ENCODE measurements at regions not wholly inside any gene's neighbourhood (a gene's known extent, or its start where the extent isn't known, plus 50 kb on each side); places are given as distances from the start of the nearest gene placed in this dataset.
A peak's percentile ranks its signal among the peaks of the same experiment; 100 is the strongest.
"Not testable (repeated sequence)": the region's sequence is repeated elsewhere in the genome, so short reads cannot be mapped to it uniquely, and the experiment has no call there.

- DNase-seq (ENCODE audit: low read depth in 4 of 4, low spot score in 3 of 4) = not testable (repeated sequence)
Observed at GRCh38 chr10:27347827-27348207, 107.2 kb upstream of the ACBD5 start.

- no peak for DNase-seq (ENCODE audit: low read depth in 4 of 4, low spot score in 3 of 4)
Observed at GRCh38 chr10:27345455-27345920, 104.9 kb upstream of the ACBD5 start.

DNA sequence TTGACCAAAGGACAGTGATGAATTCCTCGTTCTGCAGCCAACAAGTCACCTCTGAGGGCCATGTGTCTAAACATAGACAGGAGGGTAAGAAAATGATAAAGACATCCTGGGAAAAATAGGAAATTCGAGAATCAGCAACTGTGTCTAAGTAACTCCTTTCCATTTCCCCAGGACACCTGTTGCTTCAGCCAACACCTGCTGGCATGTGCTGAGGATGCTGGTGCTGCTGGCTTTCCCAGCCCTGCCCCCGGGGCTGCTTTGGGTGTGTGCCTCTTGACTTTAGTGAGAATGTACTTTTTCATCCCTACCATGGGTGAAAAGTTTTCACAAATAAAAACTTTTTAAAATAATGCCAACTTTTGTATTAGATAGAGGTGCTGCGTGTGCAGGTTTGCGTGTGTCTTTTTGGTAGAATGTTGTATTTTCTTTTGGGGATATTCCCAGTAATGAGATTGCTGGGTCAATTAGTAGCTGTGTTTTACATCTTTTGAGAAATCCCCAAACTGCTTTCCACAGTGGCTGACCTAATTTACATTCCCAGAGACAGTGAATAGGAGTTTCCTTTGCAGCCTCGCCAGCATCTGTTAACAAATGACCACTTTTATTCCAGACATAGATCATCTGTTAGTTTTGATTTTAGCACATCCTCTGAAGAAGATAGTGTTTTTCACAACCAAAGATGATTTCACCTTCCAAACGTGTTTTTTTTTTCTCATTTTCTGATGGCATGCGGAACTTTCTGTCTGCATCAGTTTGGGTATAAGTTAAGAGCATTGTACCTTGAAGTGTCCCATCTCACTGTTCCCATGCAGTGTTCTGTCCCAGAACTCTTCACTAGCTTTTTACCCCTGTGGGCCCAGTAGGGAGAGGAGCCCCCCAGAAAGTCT is 104.2 kb upstream of the ACBD5 start:
- DNase-seq (ENCODE audit: low read depth in 4 of 4, low spot score in 3 of 4) = no peak

GRCh38 chr10:27341001-27341400 is 100.4 kb upstream of the ACBD5 start:
- no peak for DNase-seq (ENCODE audit: low read depth in 4 of 4, low spot score in 3 of 4)

DNA sequence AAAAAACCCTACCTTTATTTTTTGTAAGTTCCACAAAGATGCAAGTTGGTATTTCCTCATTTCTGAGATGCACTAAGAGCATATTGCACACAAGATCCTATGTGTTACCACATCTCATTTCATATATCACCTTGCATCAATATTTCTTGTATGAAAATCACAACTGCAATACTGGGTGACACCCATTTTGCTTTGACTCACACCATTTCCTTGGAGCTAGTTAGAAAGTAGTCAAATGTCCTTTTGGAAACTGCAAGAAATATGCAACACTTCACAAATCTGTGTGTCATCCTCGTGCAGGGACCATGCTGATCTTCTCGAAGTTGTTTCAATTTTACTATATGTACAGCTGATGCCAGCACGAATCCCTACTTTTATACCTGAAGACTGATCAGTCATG is 94.6 kb upstream of the ACBD5 start:
- DNase-seq (ENCODE audit: low read depth in 4 of 4, low spot score in 3 of 4) = not testable (repeated sequence)

- DNase-seq (ENCODE audit: low read depth in 4 of 4, low spot score in 3 of 4) = no peak
Observed at GRCh38 chr10:27330074-27330473, 89.5 kb upstream of the ACBD5 start.

GRCh38 chr10:27328946-27329345 is 88.3 kb upstream of the ACBD5 start:
- no peak for DNase-seq (ENCODE audit: low read depth in 4 of 4, low spot score in 3 of 4)

DNA sequence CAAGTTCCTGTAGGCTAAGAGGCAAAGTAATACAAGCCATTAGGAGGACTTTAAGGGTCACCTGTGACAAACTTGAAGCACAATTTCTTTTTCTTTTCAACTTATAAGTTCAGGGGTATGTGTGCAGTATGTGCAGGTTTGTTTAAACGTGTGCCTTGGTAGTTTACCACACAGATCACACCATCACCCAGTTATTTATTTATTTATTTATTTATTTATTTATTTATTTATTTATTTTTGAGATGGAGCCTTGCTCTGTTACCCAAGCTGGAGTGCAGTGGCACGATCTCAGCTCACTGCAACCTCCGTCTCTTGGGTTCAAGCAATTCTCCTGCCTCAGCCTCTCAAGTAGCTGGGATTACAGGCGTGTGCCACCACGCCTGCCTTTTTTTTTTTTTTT is 86.2 kb upstream of the ACBD5 start:
- not testable (repeated sequence) for DNase-seq (ENCODE audit: low read depth in 4 of 4, low spot score in 3 of 4)

GRCh38 chr10:27319752-27320431 is 79.3 kb upstream of the ACBD5 start:
- DNase-seq (ENCODE audit: low read depth in 4 of 4, low spot score in 3 of 4) = peak; percentile 7 to 32 (median 26)

- not testable (repeated sequence) for DNase-seq (ENCODE audit: low read depth in 4 of 4, low spot score in 3 of 4)
Observed at GRCh38 chr10:27319139-27319538, 78.5 kb upstream of the ACBD5 start.

DNA sequence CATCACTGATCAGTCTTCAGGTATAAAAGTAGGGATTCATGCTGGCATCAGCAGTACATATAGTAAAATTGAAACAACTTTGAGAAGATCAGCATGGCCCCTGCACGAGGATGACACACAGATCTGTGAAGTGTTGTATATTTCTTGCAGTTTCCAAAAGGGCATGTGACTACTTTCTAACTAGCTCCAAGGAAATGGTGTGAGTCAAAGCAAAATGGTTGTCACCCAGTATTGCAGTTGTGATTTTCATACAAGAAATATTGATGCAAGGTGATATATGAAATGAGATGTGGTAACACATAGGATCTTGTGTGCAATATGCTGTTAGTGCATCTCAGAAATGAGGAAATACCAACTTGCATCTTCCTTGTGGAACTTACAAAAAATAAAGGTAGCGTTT is 74.5 kb upstream of the ACBD5 start:
- DNase-seq (ENCODE audit: low read depth in 4 of 4, low spot score in 3 of 4) = not testable (repeated sequence)

DNA sequence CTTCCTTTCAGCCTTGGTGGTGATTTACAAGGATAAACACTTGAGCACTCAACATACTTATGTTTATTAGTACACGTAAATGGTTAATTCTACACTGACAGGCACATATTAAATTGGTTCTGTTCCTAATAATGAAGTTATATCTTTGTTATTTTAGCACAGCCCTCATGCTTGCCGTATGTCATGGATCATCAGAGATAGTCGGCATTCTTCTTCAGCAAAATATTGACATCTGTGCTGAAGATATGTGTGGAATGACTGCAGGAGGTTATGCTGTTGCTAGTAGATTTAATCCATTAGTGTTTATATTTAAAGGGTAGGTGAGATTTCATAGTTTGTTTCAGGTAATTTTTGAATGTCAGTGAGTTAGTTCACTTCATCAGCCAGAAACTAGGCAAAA is 73.0 kb upstream of the ACBD5 start:
- not testable (repeated sequence) for DNase-seq (ENCODE audit: low read depth in 4 of 4, low spot score in 3 of 4)

DNA sequence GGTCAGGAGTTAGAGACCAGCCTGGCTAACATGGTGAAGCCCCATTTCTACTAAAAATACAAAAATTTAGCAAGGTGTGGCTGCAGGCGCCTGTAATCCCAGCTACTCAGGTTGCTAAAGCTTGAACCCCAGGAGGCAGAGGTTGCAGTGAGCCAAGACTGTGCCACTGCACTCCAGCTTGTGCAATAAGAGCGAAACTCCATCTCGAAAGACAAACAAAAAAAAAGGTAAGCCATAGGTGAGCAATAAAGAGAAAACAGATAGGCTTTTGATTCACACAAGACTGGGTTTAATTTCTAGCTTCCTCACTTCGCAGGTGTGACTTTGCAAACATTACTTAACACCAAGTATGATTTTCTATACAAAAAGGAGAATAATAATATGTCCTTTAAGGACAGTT is 72.3 kb upstream of the ACBD5 start:
- no peak for DNase-seq (ENCODE audit: low read depth in 4 of 4, low spot score in 3 of 4)

GRCh38 chr10:27311809-27312208 is 71.2 kb upstream of the ACBD5 start:
- DNase-seq (ENCODE audit: low read depth in 4 of 4, low spot score in 3 of 4) = not testable (repeated sequence)

- DNase-seq (ENCODE audit: low read depth in 4 of 4, low spot score in 3 of 4) = not testable (repeated sequence)
Observed at GRCh38 chr10:27298522-27298850, 57.9 kb upstream of the ACBD5 start.

DNA sequence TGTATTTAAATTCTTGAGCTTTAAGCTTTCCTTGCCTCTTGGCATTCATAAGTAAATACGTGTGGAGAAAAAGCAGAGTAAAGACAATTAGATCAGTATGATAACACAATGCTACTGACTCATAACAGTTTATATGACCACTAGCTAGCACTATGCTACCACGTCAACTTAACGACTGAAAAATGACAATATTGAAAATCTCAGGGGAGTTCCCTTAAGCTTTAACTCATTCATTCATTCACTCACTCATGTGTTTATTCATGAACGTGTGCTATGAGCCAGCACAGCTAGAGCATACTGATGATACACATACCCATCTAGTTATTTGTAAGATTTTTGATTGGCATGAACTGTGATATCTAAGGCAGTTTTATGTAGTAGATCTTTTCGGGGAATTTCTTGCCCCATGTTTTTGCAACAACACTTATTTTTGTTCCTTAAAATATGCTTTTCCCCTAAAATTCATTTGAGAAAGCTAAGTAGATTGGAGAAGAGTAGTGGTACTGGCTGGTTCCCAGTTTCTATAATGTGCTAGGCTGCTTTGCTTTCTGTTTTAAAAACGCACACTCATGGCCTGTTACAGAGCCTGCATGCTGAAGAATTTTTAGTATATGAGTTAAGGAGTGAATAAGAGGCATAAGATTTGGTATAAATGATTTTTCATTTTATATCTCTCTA is 57.4 kb upstream of the ACBD5 start:
- DNase-seq (ENCODE audit: low read depth in 4 of 4, low spot score in 3 of 4) = no peak

DNA sequence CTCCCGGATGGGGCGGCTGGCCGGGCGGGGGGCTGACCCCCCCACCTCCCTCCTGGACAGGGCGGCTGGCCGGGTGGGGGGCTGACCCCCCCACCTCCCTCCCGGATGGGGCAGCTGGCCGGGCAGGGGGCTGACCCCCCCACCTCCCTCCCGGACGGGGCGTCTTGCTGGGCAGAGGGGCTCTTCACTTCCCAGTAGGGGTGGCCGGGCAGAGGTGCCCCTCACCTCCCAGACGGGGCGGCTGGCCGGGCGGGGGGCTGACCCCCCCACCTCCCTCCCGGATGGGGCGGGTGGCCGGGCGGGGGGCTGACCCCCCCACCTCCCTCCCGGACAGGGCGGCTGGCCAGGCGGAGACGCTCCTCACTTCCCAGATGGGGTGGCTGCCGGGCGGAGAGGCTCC is 55.7 kb upstream of the ACBD5 start:
- DNase-seq (ENCODE audit: low read depth in 4 of 4, low spot score in 3 of 4) = not testable (repeated sequence)

DNA sequence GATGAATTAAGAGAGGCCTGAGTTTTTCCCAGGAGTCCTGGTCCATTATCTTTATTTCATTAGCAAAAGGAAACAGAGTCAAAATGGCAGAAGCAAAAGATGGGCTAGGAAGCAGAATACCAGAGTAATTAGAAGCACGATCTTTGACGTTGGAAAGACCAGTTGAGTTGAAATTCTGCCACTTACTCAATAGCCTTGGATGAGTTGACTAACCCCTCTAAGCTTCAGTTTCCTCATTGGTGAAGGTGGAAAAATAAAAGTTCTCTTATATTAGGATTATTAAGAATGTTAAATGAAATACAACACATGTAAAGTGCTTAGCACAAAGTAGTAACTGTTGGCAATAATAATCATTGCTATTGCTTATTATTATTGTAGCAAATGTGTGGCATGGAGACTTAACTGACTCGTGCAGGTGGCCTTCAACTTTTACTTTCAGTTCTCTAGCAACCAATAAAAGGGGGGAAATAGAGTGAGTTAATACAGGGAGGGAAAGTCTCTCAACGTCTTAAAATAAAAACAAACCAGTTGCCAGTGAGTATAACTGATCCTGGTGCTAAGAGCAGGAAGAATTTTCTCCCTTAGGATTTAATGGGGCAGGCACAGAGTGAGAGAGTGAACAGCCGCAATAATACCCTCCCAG is 50.8 kb upstream of the ACBD5 start:
- DNase-seq (ENCODE audit: low read depth in 4 of 4, low spot score in 3 of 4) = not testable (repeated sequence)

Measured in right renal pelvis (tissue), 4 donors.